ENCODE measurements at regions not wholly inside any gene's neighbourhood (a gene's known extent, or its start where the extent isn't known, plus 50 kb on each side); places are given as distances from the start of the nearest gene placed in this dataset.
"Not testable (repeated sequence)": the region's sequence is repeated elsewhere in the genome, so short reads cannot be mapped to it uniquely, and the experiment has no call there.

DNA sequence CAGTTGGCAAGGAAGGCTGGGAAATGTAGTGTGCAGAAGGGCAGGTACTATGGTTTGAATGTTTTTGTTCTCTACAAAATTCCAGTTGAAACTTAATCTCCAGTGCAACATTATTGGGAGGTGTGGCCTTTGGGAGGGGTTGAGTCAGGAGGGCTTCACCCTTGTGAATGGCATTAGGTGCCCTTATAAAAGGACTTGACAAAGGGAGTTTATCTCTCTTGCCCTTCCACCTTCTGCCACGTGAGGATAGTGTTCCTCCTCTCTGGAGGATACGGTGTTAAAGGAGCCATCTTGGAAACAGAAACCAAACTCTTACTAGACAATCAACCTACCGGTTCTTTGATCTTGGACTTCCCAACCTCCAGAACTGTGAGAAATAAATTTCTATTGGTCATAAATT is 82.2 kb upstream of the LRFN2 start:
- Mint-ChIP-seq H3K27me3 (ENCODE audit: low read depth) (peaks cover 4% of the 10 kb centered on the region), H3K27ac (ENCODE audit: unreplicated experiment) (no peak overlapping the region)

DNA sequence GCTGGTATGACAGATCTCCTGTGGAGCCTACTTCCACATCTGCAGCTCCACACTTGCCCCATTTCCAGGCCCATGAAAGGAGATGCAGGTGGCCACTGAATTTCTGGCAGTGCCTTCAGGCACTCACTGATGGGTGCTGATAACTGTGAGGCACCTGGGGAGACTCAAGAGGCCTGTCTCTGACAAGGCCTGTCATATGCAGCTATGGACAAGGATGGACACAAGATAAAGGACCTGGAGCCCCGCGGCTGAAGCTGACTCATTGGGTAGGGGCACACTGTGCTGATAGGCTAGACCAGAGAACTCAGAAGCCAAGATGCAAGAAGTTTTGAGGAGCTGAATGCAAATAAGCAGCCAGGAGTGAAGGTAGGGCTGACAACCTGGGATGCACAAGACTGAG is 81.0 kb upstream of the LRFN2 start:
- Mint-ChIP-seq H3K4me1 (ENCODE audit: low read depth) (no peaks in the 10 kb centered on the region), H3K36me3 (ENCODE audit: low read depth) (no peaks in the 10 kb centered on the region), H3K9me3 (ENCODE audit: low read depth) (peaks cover 38% of the 10 kb centered on the region), H3K27me3 (ENCODE audit: low read depth) (peaks cover 4% of the 10 kb centered on the region), H3K4me3 (ENCODE audit: unreplicated experiment) (no peak overlapping the region), H3K27ac (ENCODE audit: unreplicated experiment) (no peak overlapping the region)
- DNase-seq (ENCODE audit: low spot score), result no peak
- TF ChIP-seq, protein P1, sequence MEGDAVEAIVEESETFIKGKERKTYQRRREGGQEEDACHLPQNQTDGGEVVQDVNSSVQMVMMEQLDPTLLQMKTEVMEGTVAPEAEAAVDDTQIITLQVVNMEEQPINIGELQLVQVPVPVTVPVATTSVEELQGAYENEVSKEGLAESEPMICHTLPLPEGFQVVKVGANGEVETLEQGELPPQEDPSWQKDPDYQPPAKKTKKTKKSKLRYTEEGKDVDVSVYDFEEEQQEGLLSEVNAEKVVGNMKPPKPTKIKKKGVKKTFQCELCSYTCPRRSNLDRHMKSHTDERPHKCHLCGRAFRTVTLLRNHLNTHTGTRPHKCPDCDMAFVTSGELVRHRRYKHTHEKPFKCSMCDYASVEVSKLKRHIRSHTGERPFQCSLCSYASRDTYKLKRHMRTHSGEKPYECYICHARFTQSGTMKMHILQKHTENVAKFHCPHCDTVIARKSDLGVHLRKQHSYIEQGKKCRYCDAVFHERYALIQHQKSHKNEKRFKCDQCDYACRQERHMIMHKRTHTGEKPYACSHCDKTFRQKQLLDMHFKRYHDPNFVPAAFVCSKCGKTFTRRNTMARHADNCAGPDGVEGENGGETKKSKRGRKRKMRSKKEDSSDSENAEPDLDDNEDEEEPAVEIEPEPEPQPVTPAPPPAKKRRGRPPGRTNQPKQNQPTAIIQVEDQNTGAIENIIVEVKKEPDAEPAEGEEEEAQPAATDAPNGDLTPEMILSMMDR (IDR thresholded peaks at IDR 0.05), result no peak

More for the DNA sequence above, 82.2 kb upstream of the LRFN2 start:
- DNase-seq (ENCODE audit: low spot score), result no peak
- Mint-ChIP-seq H3K36me3 (ENCODE audit: low read depth) (no peaks in the 10 kb centered on the region), H3K9me3 (ENCODE audit: low read depth) (peaks cover 28% of the 10 kb centered on the region), H3K4me1 (ENCODE audit: low read depth) (no peaks in the 10 kb centered on the region), H3K4me3 (ENCODE audit: unreplicated experiment) (no peak overlapping the region)
- TF ChIP-seq, protein P1 (IDR thresholded peaks at IDR 0.05), result no peak

DNA sequence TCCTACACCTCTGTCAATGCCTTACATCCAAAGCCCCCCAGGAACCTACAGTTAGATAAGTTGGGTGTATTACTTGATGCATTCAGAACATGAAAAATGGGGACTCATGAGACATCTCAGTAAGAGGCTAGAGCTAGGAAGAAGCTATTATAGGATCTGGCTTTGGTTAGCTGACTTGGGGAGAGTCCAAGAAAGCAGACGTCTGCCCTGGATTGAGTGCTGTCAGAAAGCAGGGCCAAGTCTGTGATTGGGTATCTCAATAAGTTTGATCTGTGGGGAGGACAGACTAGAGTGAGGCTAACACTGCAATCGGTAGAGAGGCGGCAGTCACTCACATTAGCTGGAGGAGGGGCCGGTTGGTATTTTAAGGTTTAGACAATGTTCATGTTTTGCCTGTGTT is 79.4 kb upstream of the LRFN2 start:
- Mint-ChIP-seq H3K9me3 (ENCODE audit: low read depth) (peaks cover 39% of the 10 kb centered on the region), H3K4me1 (ENCODE audit: low read depth) (no peaks in the 10 kb centered on the region), H3K36me3 (ENCODE audit: low read depth) (no peaks in the 10 kb centered on the region)

DNA sequence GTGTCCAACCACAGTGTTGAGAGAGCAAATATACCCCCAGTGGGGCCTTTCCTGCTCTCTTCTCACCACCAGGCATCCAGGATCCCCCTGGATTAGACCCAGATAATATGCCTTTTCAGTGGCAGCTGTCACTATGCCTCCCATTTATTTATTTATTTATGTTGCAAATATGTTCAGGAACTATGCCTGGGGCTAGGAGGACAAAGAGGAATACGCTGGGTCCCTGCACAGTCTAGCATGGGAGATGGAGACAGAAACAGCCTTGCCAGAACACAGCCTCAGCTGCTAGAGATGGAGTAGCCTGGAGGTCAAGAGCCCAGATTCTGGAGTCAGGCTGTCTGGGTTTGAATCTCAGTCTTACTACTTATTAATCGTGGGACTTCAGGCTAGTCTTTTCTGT is 74.6 kb upstream of the LRFN2 start:
- no peak for DNase-seq (ENCODE audit: low spot score)
- Mint-ChIP-seq H3K9me3 (ENCODE audit: low read depth) (peaks cover 31% of the 10 kb centered on the region), H3K36me3 (ENCODE audit: low read depth) (no peaks in the 10 kb centered on the region), H3K27me3 (ENCODE audit: low read depth) (peaks cover 21% of the 10 kb centered on the region), H3K4me3 (ENCODE audit: unreplicated experiment) (no peak overlapping the region), H3K27ac (ENCODE audit: unreplicated experiment) (no peak overlapping the region), H3K4me1 (ENCODE audit: low read depth) (no peaks in the 10 kb centered on the region)
- TF ChIP-seq, protein P1 (IDR thresholded peaks at IDR 0.05), result no peak

More for the DNA sequence above, 79.4 kb upstream of the LRFN2 start:
- Mint-ChIP-seq H3K4me3 (ENCODE audit: unreplicated experiment) (no peak overlapping the region), H3K27me3 (ENCODE audit: low read depth) (peaks cover 8% of the 10 kb centered on the region), H3K27ac (ENCODE audit: unreplicated experiment) (no peak overlapping the region)
- no peak for DNase-seq (ENCODE audit: low spot score)
- TF ChIP-seq, protein P1 (IDR thresholded peaks at IDR 0.05), result no peak

DNA sequence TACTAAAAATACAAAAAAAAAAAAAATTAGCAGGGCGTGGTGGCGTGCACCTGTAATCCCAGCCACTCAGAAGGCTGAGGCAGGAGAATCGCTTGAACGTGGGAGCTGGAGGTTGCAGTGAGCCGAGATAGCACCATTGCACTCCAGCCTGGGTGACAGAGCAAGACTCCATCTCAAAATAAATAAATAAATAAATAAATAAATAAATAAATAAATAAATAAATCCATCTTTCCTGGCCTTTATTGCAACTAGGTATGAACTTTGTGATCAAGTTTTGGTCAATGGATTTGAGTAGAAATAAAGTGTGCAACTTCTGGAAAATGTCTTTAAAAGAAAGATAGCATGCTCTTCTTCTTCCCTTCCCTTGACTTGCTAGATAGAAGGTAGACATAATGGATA is 69.6 kb upstream of the LRFN2 start:
- peaks cover 23% of the 10 kb centered on the region for H3K27me3 Mint-ChIP-seq (ENCODE audit: low read depth)
- not testable (repeated sequence) for H3K36me3 Mint-ChIP-seq (ENCODE audit: low read depth); H3K4me1 Mint-ChIP-seq (ENCODE audit: low read depth); DNase-seq (ENCODE audit: low spot score); H3K4me3 Mint-ChIP-seq (ENCODE audit: unreplicated experiment); H3K27ac Mint-ChIP-seq (ENCODE audit: unreplicated experiment); H3K9me3 Mint-ChIP-seq (ENCODE audit: low read depth)

DNA sequence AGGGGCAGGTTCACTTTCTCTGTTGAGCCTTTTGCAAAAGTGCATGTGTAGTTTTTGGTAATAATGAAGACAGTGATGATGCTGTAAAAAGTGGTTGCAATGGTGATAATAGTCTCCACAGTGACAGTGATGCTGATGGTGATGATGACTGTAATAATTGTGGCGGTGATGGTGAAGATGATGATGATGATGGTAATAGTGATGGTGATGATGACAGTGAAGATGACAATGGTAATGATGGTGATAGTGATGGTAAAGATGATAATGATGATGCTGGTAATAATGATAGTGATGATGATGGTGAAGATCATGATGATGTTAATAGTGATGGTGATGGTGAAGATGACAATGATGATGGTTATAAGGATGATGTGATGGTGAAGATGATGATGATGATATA is 67.7 kb upstream of the LRFN2 start:
- Mint-ChIP-seq H3K27ac (ENCODE audit: unreplicated experiment) (no peak overlapping the region), H3K4me1 (ENCODE audit: low read depth) (no peaks in the 10 kb centered on the region)

More for the DNA sequence above, 67.7 kb upstream of the LRFN2 start:
- no peak for DNase-seq (ENCODE audit: low spot score)
- H3K27me3 Mint-ChIP-seq (ENCODE audit: low read depth), result peaks cover 27% of the 10 kb centered on the region
- TF ChIP-seq, protein P1 (IDR thresholded peaks at IDR 0.05), result no peak
- H3K36me3 Mint-ChIP-seq (ENCODE audit: low read depth), result no peaks in the 10 kb centered on the region
- H3K9me3 Mint-ChIP-seq (ENCODE audit: low read depth), result no peaks in the 10 kb centered on the region
- no peak overlapping the region for H3K4me3 Mint-ChIP-seq (ENCODE audit: unreplicated experiment)

Measured in chondrocyte (in vitro differentiated cells).